Gastrocnemius medialis (tissue), 4 donors: ENCODE measurements at regions not wholly inside any gene's neighbourhood (a gene's known extent, or its start where the extent isn't known, plus 50 kb on each side); places are given as distances from the start of the nearest gene placed in this dataset.

ENCODE experiments used
- CTCF ChIP-seq, 5 experiments: fragments of 450-650 bp in 3 of 5; fragments of 200-600 bp in 2 of 5; sonication (generic) in 2 of 5; IDR thresholded peaks in 4 of 5; conservative IDR thresholded peaks in 1 of 5; 1 replicate in 4 of 5; 2 replicates in 1 of 5; pipeline ENCODE4 v1.5.1; 2016 to 2019; ENCODE audit warnings: antibody characterized with exemption in 5 of 5, mild to moderate bottlenecking in 3 of 5, moderate library complexity in 3 of 5
- POLR2A ChIP-seq, 2 donors: fragments of 450-650 bp; IDR thresholded peaks; one replicate each; pipeline ENCODE4 v1.6.1; 2017; ENCODE audit warnings: antibody characterized with exemption in 2 of 2, mild to moderate bottlenecking in 2 of 2, moderate library complexity in 2 of 2

GRCh38 chr6:145082359-145082758 is 653.0 kb downstream of the EPM2A start:
- no peak for TF ChIP-seq POLR2A (IDR thresholded peaks at IDR 0.05)
- no peak for TF ChIP-seq CTCF (IDR thresholded peaks at IDR 0.05 in 4 of 5, conservative IDR thresholded peaks at IDR 0.05 in 1 of 5)
